Esophagus squamous epithelium (tissue), 4 donors: ENCODE measurements at regions not wholly inside any gene's neighbourhood (a gene's known extent, or its start where the extent isn't known, plus 50 kb on each side); places are given as distances from the start of the nearest gene placed in this dataset.

Experiments
- CTCF ChIP-seq, 6 experiments: fragments of 450-650 bp in 4 of 6; fragments of 200-600 bp in 2 of 6; sonication (generic) in 2 of 6; IDR thresholded peaks; one replicate each; pipeline ENCODE4 v1.5.1; 2016 to 2019; ENCODE audit warnings: antibody characterized with exemption in 6 of 6, mild to moderate bottlenecking in 4 of 6, moderate library complexity in 4 of 6
- POLR2A ChIP-seq, 4 donors: fragments of 450-650 bp; IDR thresholded peaks; one replicate each; pipeline ENCODE4 v1.6.1; 2017; ENCODE audit warnings: antibody characterized with exemption in 4 of 4, mild to moderate bottlenecking in 4 of 4, moderate library complexity in 3 of 4

- TF ChIP-seq CTCF (IDR thresholded peaks at IDR 0.05): no peak
- TF ChIP-seq POLR2A (IDR thresholded peaks at IDR 0.05): no peak
These were observed 407.5 kb upstream of the FIGN start for GRCh38 chr2:164143183-164143930.
